MCF 10A (cell line): ENCODE measurements at regions not wholly inside any gene's neighbourhood (a gene's known extent, or its start where the extent isn't known, plus 50 kb on each side); places are given as distances from the start of the nearest gene placed in this dataset.

Experiments
- BruUV-seq: library from RNA; stranded (reverse); fragments of 400-500 nt; replicated peaks from 2 replicates; lab custom pipeline; 2021; lab: Mats Ljungman, UMichigan
- CTCF ChIA-PET: fragments of 300-600 bp; sonication (Branson Sonifier 250); formaldehyde crosslinking; extraction: SDS; loops from one replicate; lab custom pipeline; 2021; ENCODE audit warnings: antibody characterized with exemption, inconsistent platforms; lab: Yijun Ruan, JAX
- POLR2A ChIA-PET: fragments of 300-600, 350-650 bp; sonication (Branson Sonifier 250); formaldehyde crosslinking; extraction: SDS; loops from one replicate; lab custom pipeline; 2020; ENCODE audit warnings: antibody characterized with exemption, inconsistent platforms; lab: Yijun Ruan, JAX
- DNase-seq: peaks from one replicate; pipeline ENCODE4 v3.0.0-alpha.2; 2018; ENCODE audit not compliant: unreplicated experiment
- H3K27ac Mint-ChIP-seq: one replicate; pipeline ENCODE4 v1.8.0; 2022; ENCODE audit warnings: mild to moderate bottlenecking, low read depth, mixed read lengths; ENCODE audit not compliant: unreplicated experiment
- H3K27me3 Mint-ChIP-seq: one replicate; pipeline ENCODE4 v1.8.0; 2022; ENCODE audit warnings: mixed read lengths; ENCODE audit not compliant: insufficient read depth, unreplicated experiment
- H3K36me3 Mint-ChIP-seq: one replicate; pipeline ENCODE4 v1.8.0; 2022; ENCODE audit warnings: mild to moderate bottlenecking, moderate library complexity, mixed read lengths; ENCODE audit not compliant: insufficient read depth, unreplicated experiment
- H3K4me1 Mint-ChIP-seq: one replicate; pipeline ENCODE4 v1.8.0; 2022; ENCODE audit warnings: mixed read lengths; ENCODE audit not compliant: insufficient read depth, unreplicated experiment
- H3K4me3 Mint-ChIP-seq: one replicate; pipeline ENCODE4 v1.8.0; 2022; ENCODE audit warnings: mild to moderate bottlenecking, moderate library complexity, mixed read lengths; ENCODE audit not compliant: unreplicated experiment
- H3K9me3 Mint-ChIP-seq: one replicate; pipeline ENCODE4 v1.8.0; 2022; ENCODE audit warnings: mixed read lengths; ENCODE audit not compliant: unreplicated experiment
- CTCF ChIP-seq: fragments of 200-600 bp; IDR thresholded peaks from one replicate; pipeline ENCODE4 v1.8.0; 2022; ENCODE audit warnings: antibody characterized with exemption, mild to moderate bottlenecking; ENCODE audit not compliant: unreplicated experiment
- intact Hi-C: fragments of 100-400 bp; cut with micrococcal nuclease; formaldehyde crosslinking; loops from 2 replicates; pipeline ENCODE4 v1.14.1; 2022

GRCh38 chrX:28042260-28042659, 61.0 kb upstream of the DCAF8L1 start:
- H3K36me3 Mint-ChIP-seq = no peaks in the 10 kb centered on the region
- POLR2A ChIA-PET = no interaction called here
- no peaks in the 10 kb centered on the region for H3K4me1 Mint-ChIP-seq
- DNase-seq = no peak
- no TSS peak for BruUV-seq
- peaks cover 8% of the 10 kb centered on the region for H3K9me3 Mint-ChIP-seq
- intact Hi-C loops = no loop called here
- no peak for TF ChIP-seq CTCF
- CTCF ChIA-PET = no interaction called here
- H3K27me3 Mint-ChIP-seq = no peaks in the 10 kb centered on the region
- H3K27ac Mint-ChIP-seq = no peak overlapping the region
- H3K4me3 Mint-ChIP-seq = no peak overlapping the region

- CTCF ChIA-PET = no interaction called here
- POLR2A ChIA-PET = no interaction called here
- Mint-ChIP-seq H3K27me3 (no peaks in the 10 kb centered on the region), H3K36me3 (no peaks in the 10 kb centered on the region), H3K9me3 (peaks cover 8% of the 10 kb centered on the region), H3K4me1 (no peaks in the 10 kb centered on the region), H3K4me3 (no peak overlapping the region), H3K27ac (no peak overlapping the region)
- no TSS peak for BruUV-seq
- intact Hi-C loops = no loop called here
- no peak for TF ChIP-seq CTCF
- DNase-seq = no peak
These were observed 58.0 kb upstream of the DCAF8L1 start for GRCh38 chrX:28039258-28039657.
